GM19395 (cell line): ENCODE measurements at regions not wholly inside any gene's neighbourhood (a gene's known extent, or its start where the extent isn't known, plus 50 kb on each side); places are given as distances from the start of the nearest gene placed in this dataset.

Source experiments
- ATAC-seq: cut with Tn5 transposase; IDR thresholded peaks from one replicate; pipeline ENCODE4 v1.9.1; 2021; ENCODE audit warnings: mild to moderate bottlenecking, moderate library complexity; ENCODE audit not compliant: unreplicated experiment

GRCh38 chr11:112632866-112633505 lies 328.2 kb upstream of the NCAM1 start:
- ATAC-seq, result no peak

GRCh38 chr11:112634551-112634950 lies 326.7 kb upstream of the NCAM1 start:
- no peak for ATAC-seq

- ATAC-seq, result no peak
Measured at GRCh38 chr11:112634995-112635737, 326.1 kb upstream of the NCAM1 start.

- ATAC-seq, result no peak
Measured at GRCh38 chr11:112637076-112637475, 324.1 kb upstream of the NCAM1 start.

GRCh38 chr11:112637876-112638275 lies 323.3 kb upstream of the NCAM1 start:
- no peak for ATAC-seq

DNA sequence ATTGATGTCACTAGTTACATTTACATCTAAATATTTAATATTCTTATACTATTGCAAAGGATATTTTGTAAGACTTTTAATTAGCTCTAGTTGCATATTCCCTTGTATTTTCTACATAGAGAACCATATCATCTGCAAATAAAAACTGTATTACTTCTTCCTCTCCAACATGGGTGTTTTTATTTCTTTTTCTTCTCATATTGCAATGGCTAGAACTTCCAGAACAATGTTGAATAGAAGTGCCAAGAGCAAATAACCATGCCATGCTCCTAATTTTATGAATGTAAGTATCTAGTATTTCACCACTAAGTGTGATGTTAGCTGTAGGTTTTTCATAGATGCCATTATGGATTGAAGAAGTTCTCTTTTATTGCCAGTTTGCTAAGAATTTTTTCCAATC lies 321.8 kb upstream of the NCAM1 start:
- no peak for ATAC-seq

DNA sequence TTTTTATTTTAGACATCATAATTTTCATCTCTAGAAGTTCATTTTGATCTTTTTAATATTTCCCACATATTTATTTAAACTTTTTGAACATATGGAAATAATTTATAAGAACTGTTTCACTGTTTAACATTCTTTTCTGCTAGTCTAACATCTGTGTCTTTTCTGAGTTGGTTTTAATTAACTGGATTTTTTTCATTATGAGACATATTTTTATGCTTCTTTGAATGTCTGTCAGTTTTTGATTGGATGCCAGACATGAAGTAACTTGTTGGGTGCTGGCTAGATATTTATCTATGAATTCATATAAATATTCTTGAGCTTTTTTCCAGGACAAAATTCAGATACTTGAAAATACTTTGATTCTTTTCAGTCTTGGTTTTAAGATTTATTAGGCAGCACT lies 317.8 kb upstream of the NCAM1 start:
- no peak for ATAC-seq

DNA sequence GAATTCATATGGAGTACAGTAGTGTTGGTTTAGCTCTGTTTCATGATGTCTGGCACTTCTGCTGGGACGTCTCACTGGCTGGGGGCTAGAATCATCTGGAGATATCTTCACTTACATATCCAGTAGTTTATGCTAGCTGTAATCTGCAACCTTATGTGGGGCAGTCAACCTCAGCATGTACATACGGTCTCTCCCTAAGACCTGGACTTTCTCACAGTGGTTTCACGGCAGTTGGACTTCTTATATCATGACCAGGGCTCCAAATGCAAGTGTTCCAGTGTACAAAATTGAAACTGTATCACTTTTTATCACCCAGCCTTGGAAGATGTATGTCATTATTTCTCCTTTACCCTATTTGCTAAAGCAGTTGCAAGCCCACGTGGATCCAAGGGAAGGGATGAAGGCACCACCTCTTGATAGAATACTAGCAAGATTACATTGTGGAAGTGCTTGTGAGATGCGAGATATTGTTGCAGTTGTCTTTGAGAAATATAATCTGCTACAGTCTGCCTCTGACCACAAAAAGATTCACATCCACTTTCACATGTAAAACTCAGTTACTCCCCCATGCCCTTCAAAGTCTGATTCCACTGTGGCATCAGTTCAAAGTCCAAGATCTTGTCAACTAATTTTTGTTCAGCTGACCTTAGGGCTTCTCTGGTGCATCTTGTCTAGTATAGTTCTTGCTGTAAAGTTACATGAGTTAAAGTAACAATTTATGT lies 316.6 kb upstream of the NCAM1 start:
- no peak for ATAC-seq

- no peak for ATAC-seq
Measured at GRCh38 chr11:112649856-112650255, 311.4 kb upstream of the NCAM1 start.

DNA sequence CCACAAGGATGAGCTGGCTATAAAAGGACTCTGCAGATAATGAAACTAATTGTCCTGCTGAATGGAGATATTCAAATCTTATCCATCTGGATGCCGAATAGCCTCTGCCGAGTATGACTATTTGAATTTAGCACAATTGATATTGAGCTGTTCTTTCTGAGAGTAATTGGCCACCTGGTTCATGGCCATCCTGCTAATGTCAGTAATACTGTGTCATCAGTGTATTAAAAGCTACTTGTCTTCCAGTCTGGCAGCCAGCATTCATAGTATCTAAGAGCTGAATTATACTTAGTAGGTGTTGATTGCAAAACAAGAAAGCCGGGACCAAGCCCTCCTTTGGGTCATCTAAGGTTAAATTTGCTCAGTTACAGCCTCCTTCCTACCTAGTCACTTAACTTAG lies 310.7 kb upstream of the NCAM1 start:
- no peak for ATAC-seq

- no peak for ATAC-seq
Measured at GRCh38 chr11:112651386-112651785, 309.8 kb upstream of the NCAM1 start.

GRCh38 chr11:112652786-112653390 lies 308.3 kb upstream of the NCAM1 start:
- ATAC-seq, result no peak

DNA sequence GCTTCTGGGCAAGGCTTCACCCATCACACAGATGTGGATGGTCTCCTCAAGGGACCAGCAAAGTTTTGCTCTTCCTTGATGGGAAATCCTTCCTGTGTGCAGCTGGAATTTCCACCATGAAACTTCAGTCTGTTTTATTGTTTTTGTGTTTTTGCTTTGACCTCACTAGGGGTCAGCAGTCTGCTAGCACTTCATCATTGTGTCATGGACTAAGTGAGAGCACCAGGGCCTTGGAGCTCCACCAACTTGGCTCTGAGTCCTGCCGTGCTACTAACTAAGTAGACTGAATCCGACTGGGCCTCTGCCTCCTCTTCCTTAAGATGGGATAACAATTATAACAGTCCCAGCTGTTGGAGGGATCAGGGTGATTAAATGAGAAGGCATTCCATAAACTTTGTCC lies 305.8 kb upstream of the NCAM1 start:
- no peak for ATAC-seq

- no peak for ATAC-seq
Measured at GRCh38 chr11:112656772-112657428, 304.3 kb upstream of the NCAM1 start.

DNA sequence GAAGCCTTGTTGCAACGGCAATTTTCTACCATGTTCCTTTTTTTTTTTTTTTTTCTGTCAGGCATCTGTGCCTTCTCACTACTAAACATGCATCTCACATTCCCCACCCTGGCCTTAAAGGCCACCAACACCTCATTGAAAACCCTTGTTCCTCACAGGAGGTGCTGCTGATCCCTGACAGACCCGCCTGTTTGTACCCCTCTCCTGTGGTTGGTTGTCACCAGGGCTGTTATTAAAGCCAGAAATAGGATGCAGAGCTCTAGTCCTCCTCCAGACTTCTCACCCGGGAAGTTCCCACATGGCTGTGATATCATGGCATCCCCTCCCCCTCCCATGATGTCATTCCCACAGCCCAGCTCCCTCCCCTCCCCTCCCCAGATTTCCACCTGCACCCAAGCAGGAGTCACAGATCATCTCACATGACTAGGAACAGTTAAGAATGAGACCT lies 302.8 kb upstream of the NCAM1 start:
- no peak for ATAC-seq

DNA sequence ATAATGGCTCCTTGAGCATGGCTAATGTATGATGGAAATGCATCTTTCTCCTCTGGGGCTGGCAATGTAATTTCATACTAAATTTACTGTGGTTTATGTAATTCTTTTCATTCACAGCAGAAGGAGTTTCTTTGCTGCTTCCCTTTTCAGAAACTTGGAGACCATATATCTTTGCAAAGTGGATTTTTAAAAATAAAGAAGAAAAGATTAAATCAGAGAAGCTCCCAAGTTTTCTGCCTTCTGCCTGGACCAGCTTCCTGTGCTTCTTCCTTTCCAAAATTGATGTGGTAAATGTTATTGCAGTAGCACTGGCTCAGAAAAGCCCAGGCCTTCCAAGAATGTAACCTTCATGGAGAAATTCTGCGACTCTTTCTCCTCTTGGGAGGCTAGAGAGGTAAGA lies 300.1 kb upstream of the NCAM1 start:
- no peak for ATAC-seq

DNA sequence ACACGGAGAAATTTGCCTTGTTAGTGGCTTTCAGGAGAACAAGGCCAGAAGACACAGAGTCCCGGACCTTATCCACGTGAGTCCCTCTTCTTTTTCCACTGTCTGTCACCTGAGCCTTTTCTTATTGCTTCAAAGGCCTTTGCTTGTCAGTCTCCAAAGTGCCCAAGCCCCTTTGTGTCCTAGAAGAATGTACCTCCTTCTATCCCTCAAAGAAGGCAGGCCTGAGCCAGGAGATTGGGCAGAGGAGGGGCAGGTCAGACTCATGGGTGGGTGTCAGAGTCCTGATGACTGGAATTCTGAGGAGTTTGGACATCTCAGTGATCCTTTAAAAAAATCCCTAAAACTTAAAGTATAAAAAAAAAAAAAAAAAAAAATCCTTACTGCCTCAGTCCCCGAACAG lies 299.6 kb upstream of the NCAM1 start:
- no peak for ATAC-seq

GRCh38 chr11:112662554-112662953 lies 298.7 kb upstream of the NCAM1 start:
- ATAC-seq, result no peak

DNA sequence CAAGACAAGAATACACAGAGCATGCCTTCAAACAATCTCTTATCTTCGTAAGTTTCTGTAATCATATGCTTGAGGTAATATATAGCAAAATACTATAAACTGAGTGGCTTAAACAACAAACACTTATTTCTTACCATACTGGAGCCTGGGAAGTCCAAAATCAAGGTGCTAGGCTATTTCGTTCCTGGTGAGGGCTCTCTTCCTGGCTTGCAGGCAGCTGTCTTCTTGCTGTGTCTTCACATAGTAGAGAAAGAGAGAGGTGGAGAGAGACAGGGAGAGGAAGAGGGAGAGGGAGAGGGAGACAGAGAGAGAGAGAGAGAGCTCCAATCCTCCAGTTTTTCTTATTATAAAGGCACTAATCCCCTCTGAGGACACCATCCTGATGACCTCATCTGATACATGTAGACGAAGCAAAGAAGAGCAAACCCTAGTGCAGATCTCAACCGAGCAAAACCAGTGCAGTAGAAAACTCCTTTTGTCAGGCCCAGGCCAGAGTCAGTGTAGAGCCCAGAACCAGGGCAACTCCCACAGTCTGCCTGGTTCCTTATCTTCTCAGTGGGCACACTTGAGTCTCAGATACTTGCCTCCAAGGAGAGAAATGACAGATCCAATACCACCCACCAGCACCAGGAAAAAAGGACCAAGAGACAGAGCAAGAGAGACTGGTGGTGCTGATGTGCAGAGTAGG lies 297.1 kb upstream of the NCAM1 start:
- no peak for ATAC-seq

GRCh38 chr11:112665291-112665690 lies 295.9 kb upstream of the NCAM1 start:
- no peak for ATAC-seq
